ENCODE measurements at regions not wholly inside any gene's neighbourhood (a gene's known extent, or its start where the extent isn't known, plus 50 kb on each side); places are given as distances from the start of the nearest gene placed in this dataset.
"Not testable (repeated sequence)": the region's sequence is repeated elsewhere in the genome, so short reads cannot be mapped to it uniquely, and the experiment has no call there.

DNA sequence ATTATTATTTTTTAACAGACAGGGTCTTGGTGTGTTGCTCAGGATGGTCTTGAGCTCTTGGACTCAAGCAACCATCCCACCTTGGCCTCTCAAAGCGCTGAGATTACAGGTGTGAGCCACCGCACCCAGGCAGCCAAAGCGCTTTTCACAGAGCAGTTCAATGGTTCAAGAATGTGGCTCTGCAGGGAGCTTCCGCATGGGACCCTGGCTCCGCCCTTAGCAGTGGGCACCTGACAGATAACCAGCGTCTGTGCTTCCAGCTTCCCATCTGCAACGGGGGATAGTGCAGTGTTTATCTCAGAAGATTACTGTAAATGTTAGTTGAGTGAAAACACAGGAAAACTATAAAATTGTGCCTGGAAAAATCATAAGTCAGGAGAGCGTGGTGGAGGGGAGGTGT lies 99.4 kb downstream of the KCNJ12 start (continued):
- TF ChIP-seq ZBTB21 (tag by site-specific recombination; IDR thresholded peaks at IDR 0.05) (no peak), ZNF354C (tag by site-specific recombination; IDR thresholded peaks at IDR 0.05; ENCODE audit: borderline replicate concordance, low read depth) (no peak), ZNF48 (tag by site-specific recombination; IDR thresholded peaks at IDR 0.05) (no peak), ZNF791 (tag by site-specific recombination; IDR thresholded peaks at IDR 0.05) (no peak), ZNF341 (tag by site-specific recombination; IDR thresholded peaks at IDR 0.05; ENCODE audit: low read depth) (no peak)
- TF ChIP-seq, protein P1, sequence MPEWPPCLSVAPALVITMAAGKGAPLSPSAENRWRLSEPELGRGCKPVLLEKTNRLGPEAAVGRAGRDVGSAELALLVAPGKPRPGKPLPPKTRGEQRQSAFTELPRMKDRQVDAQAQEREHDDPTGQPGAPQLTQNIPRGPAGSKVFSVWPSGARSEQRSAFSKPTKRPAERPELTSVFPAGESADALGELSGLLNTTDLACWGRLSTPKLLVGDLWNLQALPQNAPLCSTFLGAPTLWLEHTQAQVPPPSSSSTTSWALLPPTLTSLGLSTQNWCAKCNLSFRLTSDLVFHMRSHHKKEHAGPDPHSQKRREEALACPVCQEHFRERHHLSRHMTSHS (tag by site-specific recombination; IDR thresholded peaks at IDR 0.05): no peak

DNA sequence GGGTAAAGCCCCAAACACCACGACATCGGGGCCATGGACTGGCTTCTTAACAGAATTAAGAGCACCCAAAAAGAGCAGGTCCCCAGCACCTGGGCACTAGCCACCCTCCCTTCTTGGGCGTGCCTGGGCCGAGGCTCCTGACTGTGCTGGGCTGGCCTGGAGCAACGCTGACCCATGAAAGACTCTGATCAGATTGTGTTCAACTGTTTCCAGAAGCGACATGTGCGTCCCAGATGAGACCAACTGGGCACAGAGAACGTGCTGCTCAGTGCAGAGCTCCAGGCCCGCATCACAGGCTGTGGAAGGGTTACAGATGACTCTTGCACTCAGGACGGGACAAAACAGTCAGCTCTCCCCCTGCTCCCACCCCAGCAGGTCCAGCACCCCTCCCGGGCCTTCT lies 100.7 kb downstream of the KCNJ12 start:
- H3K4me3 ChIP-seq (ENCODE audit: low read depth, low read length): no peak overlapping the region
- H3K4me1 ChIP-seq (ENCODE audit: control insufficient read depth, insufficient read depth, low read length): no peaks in the 10 kb centered on the region
- ChIA-PET POLR2A (no interaction called here), CTCF (no interaction called here)
- no peaks in the 10 kb centered on the region for H3K9me3 ChIP-seq (ENCODE audit: control insufficient read depth, insufficient read depth, low read depth, low read length)
- TF ChIP-seq ZNF24 (tag by site-specific recombination; IDR thresholded peaks at IDR 0.05) (no peak), ZNF169 (tag by site-specific recombination; IDR thresholded peaks at IDR 0.05) (no peak), WT1 (tag by site-specific recombination; IDR thresholded peaks at IDR 0.05) (no peak)
- no peak overlapping the region for H3K27ac ChIP-seq (ENCODE audit: extremely low read depth, low read depth, low read length)
- no peaks in the 10 kb centered on the region for H3K36me3 ChIP-seq (ENCODE audit: control insufficient read depth in 2 of 2, insufficient read depth in 1 of 2, low read length in 2 of 2)

DNA sequence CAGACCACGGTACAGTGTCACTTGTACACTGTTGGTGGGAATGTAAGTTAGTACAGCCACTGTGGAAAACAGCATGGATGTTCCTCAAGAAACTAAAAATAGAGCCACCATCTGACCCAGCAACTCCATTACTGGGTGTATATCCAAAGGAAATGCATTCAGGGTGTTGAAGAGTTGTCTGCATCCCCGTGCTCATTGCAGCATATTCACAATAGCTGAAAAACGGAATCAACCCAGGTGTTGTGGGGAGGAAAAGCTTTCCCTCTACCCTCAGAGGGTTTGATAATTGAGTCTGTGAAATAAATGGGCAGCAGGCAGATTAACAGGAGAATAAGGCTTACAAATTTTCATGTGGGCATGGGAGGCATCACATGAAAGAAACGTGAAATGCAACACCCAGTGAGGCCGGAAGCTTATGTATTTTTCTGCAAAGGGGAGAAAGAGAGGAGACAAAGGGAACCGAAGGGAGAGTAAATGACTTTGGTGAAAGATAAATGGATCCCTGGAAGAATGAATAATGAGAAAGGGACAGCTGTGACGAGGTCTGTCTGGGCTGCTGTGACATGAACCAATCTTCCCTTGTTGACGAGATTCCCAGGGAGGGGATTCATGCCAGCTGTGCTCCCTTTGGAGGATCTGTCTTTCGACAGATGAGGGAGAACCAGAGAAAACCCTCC lies 106.2 kb downstream of the KCNJ12 start:
- TF ChIP-seq ZNF521 (tag by site-specific recombination; IDR thresholded peaks at IDR 0.05) (no peak), ZNF221 (tag by site-specific recombination; IDR thresholded peaks at IDR 0.05; ENCODE audit: borderline replicate concordance) (no peak), KLF7 (tag by site-specific recombination; IDR thresholded peaks at IDR 0.05; ENCODE audit: borderline replicate concordance) (no peak), ZNF660 (tag by site-specific recombination; IDR thresholded peaks at IDR 0.05) (no peak), ZNF664 (tag by site-specific recombination; IDR thresholded peaks at IDR 0.05) (no peak), KLF10 (tag by site-specific recombination; IDR thresholded peaks at IDR 0.05) (no peak)
- TF ChIP-seq, protein P2, sequence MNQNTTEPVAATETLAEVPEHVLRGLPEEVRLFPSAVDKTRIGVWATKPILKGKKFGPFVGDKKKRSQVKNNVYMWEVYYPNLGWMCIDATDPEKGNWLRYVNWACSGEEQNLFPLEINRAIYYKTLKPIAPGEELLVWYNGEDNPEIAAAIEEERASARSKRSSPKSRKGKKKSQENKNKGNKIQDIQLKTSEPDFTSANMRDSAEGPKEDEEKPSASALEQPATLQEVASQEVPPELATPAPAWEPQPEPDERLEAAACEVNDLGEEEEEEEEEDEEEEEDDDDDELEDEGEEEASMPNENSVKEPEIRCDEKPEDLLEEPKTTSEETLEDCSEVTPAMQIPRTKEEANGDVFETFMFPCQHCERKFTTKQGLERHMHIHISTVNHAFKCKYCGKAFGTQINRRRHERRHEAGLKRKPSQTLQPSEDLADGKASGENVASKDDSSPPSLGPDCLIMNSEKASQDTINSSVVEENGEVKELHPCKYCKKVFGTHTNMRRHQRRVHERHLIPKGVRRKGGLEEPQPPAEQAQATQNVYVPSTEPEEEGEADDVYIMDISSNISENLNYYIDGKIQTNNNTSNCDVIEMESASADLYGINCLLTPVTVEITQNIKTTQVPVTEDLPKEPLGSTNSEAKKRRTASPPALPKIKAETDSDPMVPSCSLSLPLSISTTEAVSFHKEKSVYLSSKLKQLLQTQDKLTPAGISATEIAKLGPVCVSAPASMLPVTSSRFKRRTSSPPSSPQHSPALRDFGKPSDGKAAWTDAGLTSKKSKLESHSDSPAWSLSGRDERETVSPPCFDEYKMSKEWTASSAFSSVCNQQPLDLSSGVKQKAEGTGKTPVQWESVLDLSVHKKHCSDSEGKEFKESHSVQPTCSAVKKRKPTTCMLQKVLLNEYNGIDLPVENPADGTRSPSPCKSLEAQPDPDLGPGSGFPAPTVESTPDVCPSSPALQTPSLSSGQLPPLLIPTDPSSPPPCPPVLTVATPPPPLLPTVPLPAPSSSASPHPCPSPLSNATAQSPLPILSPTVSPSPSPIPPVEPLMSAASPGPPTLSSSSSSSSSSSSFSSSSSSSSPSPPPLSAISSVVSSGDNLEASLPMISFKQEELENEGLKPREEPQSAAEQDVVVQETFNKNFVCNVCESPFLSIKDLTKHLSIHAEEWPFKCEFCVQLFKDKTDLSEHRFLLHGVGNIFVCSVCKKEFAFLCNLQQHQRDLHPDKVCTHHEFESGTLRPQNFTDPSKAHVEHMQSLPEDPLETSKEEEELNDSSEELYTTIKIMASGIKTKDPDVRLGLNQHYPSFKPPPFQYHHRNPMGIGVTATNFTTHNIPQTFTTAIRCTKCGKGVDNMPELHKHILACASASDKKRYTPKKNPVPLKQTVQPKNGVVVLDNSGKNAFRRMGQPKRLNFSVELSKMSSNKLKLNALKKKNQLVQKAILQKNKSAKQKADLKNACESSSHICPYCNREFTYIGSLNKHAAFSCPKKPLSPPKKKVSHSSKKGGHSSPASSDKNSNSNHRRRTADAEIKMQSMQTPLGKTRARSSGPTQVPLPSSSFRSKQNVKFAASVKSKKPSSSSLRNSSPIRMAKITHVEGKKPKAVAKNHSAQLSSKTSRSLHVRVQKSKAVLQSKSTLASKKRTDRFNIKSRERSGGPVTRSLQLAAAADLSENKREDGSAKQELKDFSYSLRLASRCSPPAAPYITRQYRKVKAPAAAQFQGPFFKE (tag by site-specific recombination; IDR thresholded peaks at IDR 0.05; ENCODE audit: borderline replicate concordance): no peak
- TF ChIP-seq, protein P3, sequence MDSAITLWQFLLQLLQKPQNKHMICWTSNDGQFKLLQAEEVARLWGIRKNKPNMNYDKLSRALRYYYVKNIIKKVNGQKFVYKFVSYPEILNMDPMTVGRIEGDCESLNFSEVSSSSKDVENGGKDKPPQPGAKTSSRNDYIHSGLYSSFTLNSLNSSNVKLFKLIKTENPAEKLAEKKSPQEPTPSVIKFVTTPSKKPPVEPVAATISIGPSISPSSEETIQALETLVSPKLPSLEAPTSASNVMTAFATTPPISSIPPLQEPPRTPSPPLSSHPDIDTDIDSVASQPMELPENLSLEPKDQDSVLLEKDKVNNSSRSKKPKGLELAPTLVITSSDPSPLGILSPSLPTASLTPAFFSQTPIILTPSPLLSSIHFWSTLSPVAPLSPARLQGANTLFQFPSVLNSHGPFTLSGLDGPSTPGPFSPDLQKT (IDR thresholded peaks at IDR 0.05; ENCODE audit: borderline replicate concordance, low read depth, low read length): no peak
- TF ChIP-seq, protein P4, sequence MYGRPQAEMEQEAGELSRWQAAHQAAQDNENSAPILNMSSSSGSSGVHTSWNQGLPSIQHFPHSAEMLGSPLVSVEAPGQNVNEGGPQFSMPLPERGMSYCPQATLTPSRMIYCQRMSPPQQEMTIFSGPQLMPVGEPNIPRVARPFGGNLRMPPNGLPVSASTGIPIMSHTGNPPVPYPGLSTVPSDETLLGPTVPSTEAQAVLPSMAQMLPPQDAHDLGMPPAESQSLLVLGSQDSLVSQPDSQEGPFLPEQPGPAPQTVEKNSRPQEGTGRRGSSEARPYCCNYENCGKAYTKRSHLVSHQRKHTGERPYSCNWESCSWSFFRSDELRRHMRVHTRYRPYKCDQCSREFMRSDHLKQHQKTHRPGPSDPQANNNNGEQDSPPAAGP (tag by site-specific recombination; IDR thresholded peaks at IDR 0.05): no peak
- no peak overlapping the region for H3K27ac ChIP-seq (ENCODE audit: extremely low read depth, low read depth, low read length)
- no peaks in the 10 kb centered on the region for H3K36me3 ChIP-seq (ENCODE audit: control insufficient read depth in 2 of 2, insufficient read depth in 1 of 2, low read length in 2 of 2)
- H3K9me3 ChIP-seq (ENCODE audit: control insufficient read depth, insufficient read depth, low read depth, low read length): no peaks in the 10 kb centered on the region
- CTCF ChIA-PET: interaction anchor here (0.6 to 1.3 kb wide), 4 partner anchors 25 to 1355 kb away, joined by 3 to 4 read pairs (median 4); no protein-coding TSS in a partner anchor
- POLR2A ChIA-PET: no interaction called here
- H3K4me1 ChIP-seq (ENCODE audit: control insufficient read depth, insufficient read depth, low read length): no peaks in the 10 kb centered on the region
- no peak overlapping the region for H3K4me3 ChIP-seq (ENCODE audit: low read depth, low read length)

DNA sequence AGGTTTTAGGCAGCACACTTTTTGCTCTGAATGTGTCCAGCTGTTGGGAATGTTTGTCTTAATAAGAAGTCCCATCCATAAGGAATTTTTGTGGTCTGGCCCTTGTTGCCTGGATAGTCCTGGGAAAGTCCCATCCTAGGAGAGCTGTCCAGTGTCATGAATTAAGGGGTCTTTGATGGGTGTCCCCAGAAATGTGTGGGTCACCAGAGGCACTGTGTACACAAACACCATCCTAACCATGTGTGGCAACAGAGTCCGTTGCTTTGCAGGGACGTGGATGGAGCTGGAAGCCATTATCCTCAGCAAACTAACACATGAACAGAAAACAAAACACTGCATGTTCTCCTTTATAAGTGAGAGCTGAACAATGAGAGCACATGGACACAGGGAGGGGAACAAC lies 111.9 kb downstream of the KCNJ12 start:
- H3K36me3 ChIP-seq (ENCODE audit: control insufficient read depth in 2 of 2, insufficient read depth in 1 of 2, low read length in 2 of 2); H3K4me1 ChIP-seq (ENCODE audit: control insufficient read depth, insufficient read depth, low read length); H3K4me3 ChIP-seq (ENCODE audit: low read depth, low read length); H3K9me3 ChIP-seq (ENCODE audit: control insufficient read depth, insufficient read depth, low read depth, low read length); POLR2A ChIA-PET; H3K27ac ChIP-seq (ENCODE audit: extremely low read depth, low read depth, low read length): not testable (repeated sequence)
- CTCF ChIA-PET: interaction anchor here (0.6 to 1.5 kb wide), 4 partner anchors 23 to 208 kb away, joined by 3 to 7 read pairs (median 4); no protein-coding TSS in a partner anchor

Data from HEK293 (cell line).